ENCODE measurements at regions not wholly inside any gene's neighbourhood (a gene's known extent, or its start where the extent isn't known, plus 50 kb on each side); places are given as distances from the start of the nearest gene placed in this dataset.

DNA sequence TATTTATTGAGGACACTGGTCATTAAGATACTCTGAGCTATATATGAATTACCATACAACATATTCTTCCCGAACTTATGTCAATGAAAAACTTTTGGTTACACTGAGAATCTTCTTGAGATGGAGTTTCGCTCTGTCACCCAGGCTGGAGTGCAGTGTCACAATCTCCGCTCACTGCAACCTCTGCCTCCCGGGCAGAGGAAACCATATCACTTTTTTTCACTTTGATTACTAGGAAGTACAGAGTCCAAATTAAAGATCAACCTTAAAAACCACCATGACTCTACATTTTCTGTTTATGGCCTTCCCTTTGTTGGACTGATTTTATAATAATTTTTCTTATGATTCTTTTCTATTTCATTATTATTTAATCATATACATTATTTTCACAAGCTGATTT is 336.5 kb downstream of the FSCB start:
- ATAC-seq (no peak), DNase-seq (ENCODE audit: low read depth, low spot score) (no peak)
- Histone ChIP-seq H3K4me1 (ENCODE audit: control insufficient read depth, insufficient read depth, low read length) (no peaks in the 10 kb centered on the region; the same call in 1 of the 2 replicates), H3K9me3 (ENCODE audit: control insufficient read depth, insufficient read depth, low read depth, low read length) (no peaks in the 10 kb centered on the region), H3K4me3 (ENCODE audit: low read depth in 2 of 2, low read length in 2 of 2) (no peak overlapping the region), H3K36me3 (ENCODE audit: control insufficient read depth, insufficient read depth, low read length) (no peaks in the 10 kb centered on the region), H3K27ac (ENCODE audit: low read length) (no peak overlapping the region), H3K27me3 (ENCODE audit: control insufficient read depth, insufficient read depth, low read length) (no peaks in the 10 kb centered on the region)
- intact Hi-C loops (cut with micrococcal nuclease; ENCODE audit: unreplicated experiment) = no loop called here
- ChIA-PET CTCF (no interaction called here), POLR2A (no interaction called here)
- in situ Hi-C loops (cut with HindIII; ENCODE audit: low pct_unique_long_range_greater_than_20kb, low sequenced_read_pairs) = no loop called here
- no TSS peak for BruUV-seq (replicated peaks)
- TF ChIP-seq, protein P1, sequence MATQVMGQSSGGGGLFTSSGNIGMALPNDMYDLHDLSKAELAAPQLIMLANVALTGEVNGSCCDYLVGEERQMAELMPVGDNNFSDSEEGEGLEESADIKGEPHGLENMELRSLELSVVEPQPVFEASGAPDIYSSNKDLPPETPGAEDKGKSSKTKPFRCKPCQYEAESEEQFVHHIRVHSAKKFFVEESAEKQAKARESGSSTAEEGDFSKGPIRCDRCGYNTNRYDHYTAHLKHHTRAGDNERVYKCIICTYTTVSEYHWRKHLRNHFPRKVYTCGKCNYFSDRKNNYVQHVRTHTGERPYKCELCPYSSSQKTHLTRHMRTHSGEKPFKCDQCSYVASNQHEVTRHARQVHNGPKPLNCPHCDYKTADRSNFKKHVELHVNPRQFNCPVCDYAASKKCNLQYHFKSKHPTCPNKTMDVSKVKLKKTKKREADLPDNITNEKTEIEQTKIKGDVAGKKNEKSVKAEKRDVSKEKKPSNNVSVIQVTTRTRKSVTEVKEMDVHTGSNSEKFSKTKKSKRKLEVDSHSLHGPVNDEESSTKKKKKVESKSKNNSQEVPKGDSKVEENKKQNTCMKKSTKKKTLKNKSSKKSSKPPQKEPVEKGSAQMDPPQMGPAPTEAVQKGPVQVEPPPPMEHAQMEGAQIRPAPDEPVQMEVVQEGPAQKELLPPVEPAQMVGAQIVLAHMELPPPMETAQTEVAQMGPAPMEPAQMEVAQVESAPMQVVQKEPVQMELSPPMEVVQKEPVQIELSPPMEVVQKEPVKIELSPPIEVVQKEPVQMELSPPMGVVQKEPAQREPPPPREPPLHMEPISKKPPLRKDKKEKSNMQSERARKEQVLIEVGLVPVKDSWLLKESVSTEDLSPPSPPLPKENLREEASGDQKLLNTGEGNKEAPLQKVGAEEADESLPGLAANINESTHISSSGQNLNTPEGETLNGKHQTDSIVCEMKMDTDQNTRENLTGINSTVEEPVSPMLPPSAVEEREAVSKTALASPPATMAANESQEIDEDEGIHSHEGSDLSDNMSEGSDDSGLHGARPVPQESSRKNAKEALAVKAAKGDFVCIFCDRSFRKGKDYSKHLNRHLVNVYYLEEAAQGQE (IDR thresholded peaks at IDR 0.05; ENCODE audit: insufficient read depth in 1 of 2, low read depth in 2 of 2, low read length in 1 of 2) = no peak
- TF ChIP-seq TCF7L2 (IDR thresholded peaks at IDR 0.05; ENCODE audit: low read depth, low read length) (no peak), SIN3A (IDR thresholded peaks at IDR 0.05; ENCODE audit: borderline replicate concordance, insufficient read depth, low read depth, low read length) (no peak), POLR2AphosphoS5 (IDR thresholded peaks at IDR 0.05; ENCODE audit: low read depth, low read length) (no peak), CTCF (IDR thresholded peaks at IDR 0.05) (no peak)

GRCh38 chr14:44170101-44170500 is 337.0 kb downstream of the FSCB start:
- no peak for DNase-seq (ENCODE audit: low read depth, low spot score)
- ChIA-PET CTCF (no interaction called here), POLR2A (no interaction called here)
- Histone ChIP-seq H3K4me3 (ENCODE audit: low read depth in 2 of 2, low read length in 2 of 2) (no peak overlapping the region), H3K27ac (ENCODE audit: low read length) (no peak overlapping the region), H3K36me3 (ENCODE audit: control insufficient read depth, insufficient read depth, low read length) (no peaks in the 10 kb centered on the region), H3K27me3 (ENCODE audit: control insufficient read depth, insufficient read depth, low read length) (no peaks in the 10 kb centered on the region), H3K4me1 (ENCODE audit: control insufficient read depth, insufficient read depth, low read length) (peaks cover 1% of the 10 kb centered on the region; the same call in 1 of the 2 replicates), H3K9me3 (ENCODE audit: control insufficient read depth, insufficient read depth, low read depth, low read length) (no peaks in the 10 kb centered on the region)
- BruUV-seq (replicated peaks) = no TSS peak
- in situ Hi-C loops (cut with HindIII; ENCODE audit: low pct_unique_long_range_greater_than_20kb, low sequenced_read_pairs) (no loop called here), intact Hi-C loops (cut with micrococcal nuclease; ENCODE audit: unreplicated experiment) (no loop called here)
- TF ChIP-seq TCF7L2 (IDR thresholded peaks at IDR 0.05; ENCODE audit: low read depth, low read length) (no peak), POLR2AphosphoS5 (IDR thresholded peaks at IDR 0.05; ENCODE audit: low read depth, low read length) (no peak), SIN3A (IDR thresholded peaks at IDR 0.05; ENCODE audit: borderline replicate concordance, insufficient read depth, low read depth, low read length) (no peak), CTCF (IDR thresholded peaks at IDR 0.05) (no peak)
- TF ChIP-seq, protein P1 (IDR thresholded peaks at IDR 0.05; ENCODE audit: insufficient read depth in 1 of 2, low read depth in 2 of 2, low read length in 1 of 2) = no peak
- no peak for ATAC-seq

All from Panc1 (cell line).